Liver (tissue), 8 donors: ENCODE measurements at regions not wholly inside any gene's neighbourhood (a gene's known extent, or its start where the extent isn't known, plus 50 kb on each side); places are given as distances from the start of the nearest gene placed in this dataset.

Experiments
- DNase-seq: peaks from one replicate; pipeline ENCODE4 v3.0.0-alpha.2; 2017; ENCODE audit warnings: low spot score
- H3K27ac ChIP-seq, 2 donors: one replicate each; pipeline ENCODE4 v1.7.0; 2013; ENCODE audit warnings: inconsistent platforms in 2 of 2, low read length in 2 of 2, control low read depth in 1 of 2, low read depth in 1 of 2, mild to moderate bottlenecking in 1 of 2
- H3K27me3 ChIP-seq, 4 donors: one replicate each; pipeline versions ENCODE4 v1.6.1 to v1.7.0; 2013; ENCODE audit warnings: low read length in 3 of 4, inconsistent platforms in 1 of 4, mild to moderate bottlenecking in 1 of 4, moderate library complexity in 1 of 4; ENCODE audit not compliant: control insufficient read depth in 4 of 4, insufficient read depth in 4 of 4
- H3K36me3 ChIP-seq, 4 donors: one replicate each; pipeline versions ENCODE4 v1.6.1 to v1.7.0; 2013; ENCODE audit warnings: low read length in 3 of 4, mild to moderate bottlenecking in 3 of 4, low read depth in 1 of 4, moderate library complexity in 1 of 4; ENCODE audit not compliant: control insufficient read depth in 4 of 4, insufficient read depth in 3 of 4
- H3K4me1 ChIP-seq, 4 donors: one replicate each; pipeline versions ENCODE4 v1.6.1 to v1.7.0; 2013; ENCODE audit warnings: low read length in 3 of 4, mild to moderate bottlenecking in 3 of 4, moderate library complexity in 1 of 4; ENCODE audit not compliant: control insufficient read depth in 4 of 4, insufficient read depth in 4 of 4
- H3K4me3 ChIP-seq, 3 donors: one replicate each; pipeline versions ENCODE4 v1.6.1 to v1.7.0; 2013; ENCODE audit warnings: low read length in 3 of 3, control low read depth in 1 of 3, low read depth in 1 of 3, mild to moderate bottlenecking in 1 of 3
- H3K9ac ChIP-seq, 2 donors: one replicate each; pipeline ENCODE4 v1.7.0; 2013; ENCODE audit warnings: low read length in 2 of 2, mild to moderate bottlenecking in 2 of 2, moderate library complexity in 2 of 2, control low read depth in 1 of 2, low read depth in 1 of 2
- H3K9me3 ChIP-seq, 4 donors: one replicate each; pipeline versions ENCODE4 v1.6.1 to v1.7.0; 2013; ENCODE audit warnings: low read length in 3 of 4; ENCODE audit not compliant: control insufficient read depth in 4 of 4
- CTCF ChIP-seq: fragments of 150-350 bp; IDR thresholded peaks from 2 replicates; pipeline ENCODE4 v1.5.1; 2017; ENCODE audit warnings: improper control_type of control experiment, low read depth, low read length; ENCODE audit not compliant: missing input control
- EGR1 ChIP-seq, 2 donors: IDR thresholded peaks; 2 replicates each; pipeline ENCODE4 v1.6.1; 2016 to 2018; ENCODE audit warnings: antibody characterized with exemption in 2 of 2, low read depth in 2 of 2
- FOXA1 ChIP-seq: IDR thresholded peaks from 2 replicates; pipeline ENCODE4 v1.6.1; 2016; ENCODE audit warnings: antibody characterized with exemption
- GABPA ChIP-seq, 2 donors: IDR thresholded peaks in 1 of 2; conservative IDR thresholded peaks in 1 of 2; 2 replicates each; pipeline ENCODE4 v1.6.1; 2016; ENCODE audit warnings: antibody characterized with exemption in 2 of 2, mild to moderate bottlenecking in 1 of 2, moderate library complexity in 1 of 2
- HNF4A ChIP-seq, 2 donors: conservative IDR thresholded peaks; 2 replicates each; pipeline ENCODE4 v1.6.1; 2016; ENCODE audit warnings: antibody characterized with exemption in 2 of 2, mild to moderate bottlenecking in 2 of 2
- HNF4G ChIP-seq: IDR thresholded peaks from 2 replicates; pipeline ENCODE4 v1.6.1; 2016; ENCODE audit warnings: antibody characterized with exemption
- JUND ChIP-seq, 2 donors: IDR thresholded peaks; 2 replicates each; pipeline ENCODE4 v1.6.1; 2016; ENCODE audit warnings: antibody characterized with exemption in 2 of 2
- MAX ChIP-seq: IDR thresholded peaks from 2 replicates; pipeline ENCODE4 v1.6.1; 2016; ENCODE audit warnings: antibody characterized with exemption
- NR2F2 ChIP-seq: IDR thresholded peaks from 2 replicates; pipeline ENCODE4 v1.6.1; 2016; ENCODE audit warnings: antibody characterized with exemption
- RAD21 ChIP-seq, 2 donors: IDR thresholded peaks; 2 replicates each; pipeline ENCODE4 v1.6.1; 2016; ENCODE audit warnings: antibody characterized with exemption in 2 of 2, mild to moderate bottlenecking in 2 of 2
- REST ChIP-seq: IDR thresholded peaks from 2 replicates; pipeline ENCODE4 v1.6.1; 2016; ENCODE audit warnings: antibody characterized with exemption, mild to moderate bottlenecking
- RXRA ChIP-seq, 2 donors: IDR thresholded peaks; 2 replicates each; pipeline ENCODE4 v1.6.1; 2017 to 2018; ENCODE audit warnings: antibody characterized with exemption in 2 of 2, mild to moderate bottlenecking in 1 of 2
- SP1 ChIP-seq: IDR thresholded peaks from 2 replicates; pipeline ENCODE4 v1.6.1; 2018; ENCODE audit warnings: antibody characterized with exemption, mild to moderate bottlenecking
- YY1 ChIP-seq: IDR thresholded peaks from 2 replicates; pipeline ENCODE4 v1.6.1; 2016; ENCODE audit warnings: antibody characterized with exemption, mild to moderate bottlenecking
- ZBTB33 ChIP-seq: IDR thresholded peaks from 2 replicates; pipeline ENCODE4 v1.6.1; 2016; ENCODE audit warnings: antibody characterized with exemption
- WGBS: extraction: QIAGEN DNeasy Blood & Tissue Kit; methylation state at CpG from one replicate; pipeline ENCODE4 v1.1.7; 2013; 5-methylcytosine and 5-hydroxymethylcytosine counted together
- donor health status: healthy.
- donor health status: healthy.
- donor health status: healthy.
- donor health status: healthy.
- donor health status: healthy.

- peaks cover 0 to 3% (median 1%) of the 10 kb centered on the region in 4 donors for H3K9me3 ChIP-seq
- H3K27ac ChIP-seq: no peak overlapping the region
- H3K4me3 ChIP-seq: no peak overlapping the region
- H3K9ac ChIP-seq: no peak overlapping the region
- H3K4me1 ChIP-seq: no peaks in the 10 kb centered on the region
- TF ChIP-seq ZBTB33 (no peak), GABPA (IDR thresholded peaks at IDR 0.05 in 1 of 2, conservative IDR thresholded peaks at IDR 0.05 in 1 of 2) (no peak), HNF4G (no peak), EGR1 (IDR thresholded peaks at IDR 0.05; ENCODE audit: low read depth in 2 of 2) (no peak)
- H3K36me3 ChIP-seq: no peaks in the 10 kb centered on the region
- no peak for DNase-seq
- WGBS: 75% methylated on average over 2 of the region's 2 CpGs
- peaks cover 0 to 3% (median 0%) of the 10 kb centered on the region in 4 donors for H3K27me3 ChIP-seq
Measured at GRCh38 chrX:16376056-16376455, 208.8 kb downstream of the MAGEB17 start.

GRCh38 chrX:16386126-16386525 lies 218.8 kb downstream of the MAGEB17 start:
- DNase-seq: no peak
- no peaks in the 10 kb centered on the region for H3K9me3 ChIP-seq
- H3K36me3 ChIP-seq: no peaks in the 10 kb centered on the region
- H3K4me3 ChIP-seq: no peak overlapping the region
- TF ChIP-seq CTCF (no peak), NR2F2 (no peak), FOXA1 (no peak), HNF4G (no peak)
- no peak overlapping the region for H3K9ac ChIP-seq
- no peak overlapping the region for H3K27ac ChIP-seq
- no peaks in the 10 kb centered on the region for H3K27me3 ChIP-seq
- no peaks in the 10 kb centered on the region for H3K4me1 ChIP-seq

GRCh38 chrX:16392597-16392996 lies 225.3 kb downstream of the MAGEB17 start:
- TF ChIP-seq HNF4G (no peak), HNF4A (conservative IDR thresholded peaks at IDR 0.05) (no peak), ZBTB33 (no peak), CTCF (no peak), JUND (IDR thresholded peaks at IDR 0.05) (no peak), MAX (no peak), SP1 (no peak), YY1 (no peak), RAD21 (IDR thresholded peaks at IDR 0.05) (no peak), FOXA1 (no peak), REST (no peak), EGR1 (IDR thresholded peaks at IDR 0.05; ENCODE audit: low read depth in 2 of 2) (no peak), NR2F2 (no peak), RXRA (IDR thresholded peaks at IDR 0.05) (no peak)
- Histone ChIP-seq H3K36me3 (no peaks in the 10 kb centered on the region), H3K27ac (no peak overlapping the region), H3K9ac (no peak overlapping the region), H3K9me3 (peaks cover 0 to 2% (median 0%) of the 10 kb centered on the region in 4 donors), H3K4me1 (no peaks in the 10 kb centered on the region), H3K27me3 (peaks cover 0 to 2% (median 0%) of the 10 kb centered on the region in 4 donors), H3K4me3 (no peak overlapping the region)
- no peak for DNase-seq
- WGBS: 88% methylated on average over 2 of the region's 2 CpGs
